ENCODE measurements at regions not wholly inside any gene's neighbourhood (a gene's known extent, or its start where the extent isn't known, plus 50 kb on each side); places are given as distances from the start of the nearest gene placed in this dataset.
"Not testable (repeated sequence)": the region's sequence is repeated elsewhere in the genome, so short reads cannot be mapped to it uniquely, and the experiment has no call there.

DNA sequence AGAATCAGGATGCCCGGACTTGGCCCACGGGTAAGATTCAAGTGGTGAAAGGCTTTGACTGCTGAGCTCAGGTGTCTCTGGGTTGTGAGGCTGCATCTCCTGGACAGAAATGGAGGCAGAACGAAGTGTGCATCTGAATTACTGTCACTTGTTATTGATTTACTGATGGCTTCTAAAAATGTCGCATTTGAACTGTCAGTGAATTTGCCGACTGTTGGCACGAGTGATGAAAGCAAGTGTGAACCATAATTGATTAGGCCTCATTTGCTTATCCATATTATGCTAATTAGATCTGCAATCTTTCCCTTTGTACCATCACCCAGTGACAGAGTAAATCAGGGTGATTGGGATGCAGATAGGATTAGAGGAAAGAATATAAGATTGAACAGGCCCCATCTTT, 252.4 kb downstream of the NUF2 start:
- DNase-seq (ENCODE audit: low spot score): no peak

DNA sequence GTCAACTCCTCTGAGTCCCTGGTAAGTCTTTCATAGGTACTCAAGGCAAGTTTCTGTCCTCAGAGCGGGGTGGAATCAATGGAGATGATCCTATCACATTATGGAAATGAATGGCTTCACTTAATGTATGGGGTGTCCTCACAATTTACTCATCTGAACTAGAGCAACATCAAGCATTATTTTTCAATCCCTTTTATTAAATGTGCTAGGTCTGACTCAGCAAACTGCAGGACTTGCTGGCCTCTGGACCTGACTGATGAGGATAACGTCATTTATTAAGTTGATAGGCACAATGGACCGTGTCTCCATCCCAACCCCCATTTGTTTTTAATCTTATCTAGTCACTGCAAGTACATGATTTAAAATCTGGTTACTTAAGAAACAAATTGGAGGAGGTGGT, 259.2 kb downstream of the NUF2 start:
- DNase-seq (ENCODE audit: low spot score): no peak

DNA sequence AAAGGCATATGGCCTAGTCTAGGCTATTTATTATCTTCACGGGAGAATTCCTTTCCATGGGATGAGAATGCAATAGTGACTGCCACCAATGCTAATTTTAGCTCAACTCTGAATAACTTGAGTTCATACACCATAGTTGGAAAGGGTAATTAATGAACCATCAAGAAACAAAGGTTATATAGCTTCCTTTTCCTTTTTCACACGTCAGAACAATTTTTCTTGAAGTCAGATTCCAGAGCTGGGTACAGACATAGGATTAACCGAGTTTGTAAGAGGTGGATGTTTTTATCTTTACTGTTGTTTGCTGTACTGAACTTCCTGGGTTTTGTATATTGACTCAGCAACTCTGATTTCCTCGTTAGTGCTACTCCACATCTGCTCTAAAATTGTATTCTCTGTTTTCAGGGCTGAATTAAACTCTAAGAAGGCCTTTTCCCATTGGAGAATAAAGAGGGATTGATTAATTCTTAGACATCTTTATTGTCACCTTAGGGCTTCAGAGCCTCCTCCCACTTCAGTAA, 262.0 kb downstream of the NUF2 start:
- DNase-seq (ENCODE audit: low spot score): peak; percentile 56

DNA sequence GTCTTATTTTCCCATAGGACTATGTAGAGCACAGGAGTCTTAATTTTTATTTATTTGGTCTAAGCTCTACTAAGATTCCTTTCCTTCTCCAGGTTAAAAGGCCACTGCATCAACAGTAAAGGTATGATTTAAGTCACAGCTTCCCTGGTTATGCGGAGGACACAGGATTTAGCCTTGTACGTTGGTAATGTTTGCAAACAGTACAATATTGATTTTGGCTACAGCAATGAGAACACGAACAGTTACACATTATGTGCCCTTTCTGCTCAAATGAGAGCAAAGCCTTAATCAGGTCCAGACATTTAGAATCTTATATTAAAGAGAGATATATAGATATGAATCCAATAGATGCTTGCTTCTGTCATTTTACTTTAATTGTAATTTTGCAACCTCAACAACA, 264.0 kb downstream of the NUF2 start:
- DNase-seq (ENCODE audit: low spot score): no peak

DNA sequence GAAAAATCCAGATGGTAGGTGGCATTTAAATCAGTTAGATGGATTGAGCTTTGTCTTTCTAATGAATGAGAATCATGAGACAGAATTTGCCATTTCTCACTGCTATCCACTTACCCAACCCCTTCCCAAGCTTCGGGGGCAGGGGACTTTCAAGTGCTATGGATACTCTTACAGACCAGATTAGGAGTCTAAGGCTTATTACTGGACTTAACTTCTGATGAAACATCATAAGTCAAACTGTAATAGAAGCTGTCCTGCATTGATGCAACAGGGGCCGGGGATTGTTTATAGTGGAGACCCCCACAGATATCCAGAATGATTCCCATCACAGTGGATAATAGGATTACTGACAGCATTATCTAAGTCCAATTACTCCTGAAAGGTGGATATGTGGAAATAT, 267.0 kb downstream of the NUF2 start:
- DNase-seq (ENCODE audit: low spot score): no peak

DNA sequence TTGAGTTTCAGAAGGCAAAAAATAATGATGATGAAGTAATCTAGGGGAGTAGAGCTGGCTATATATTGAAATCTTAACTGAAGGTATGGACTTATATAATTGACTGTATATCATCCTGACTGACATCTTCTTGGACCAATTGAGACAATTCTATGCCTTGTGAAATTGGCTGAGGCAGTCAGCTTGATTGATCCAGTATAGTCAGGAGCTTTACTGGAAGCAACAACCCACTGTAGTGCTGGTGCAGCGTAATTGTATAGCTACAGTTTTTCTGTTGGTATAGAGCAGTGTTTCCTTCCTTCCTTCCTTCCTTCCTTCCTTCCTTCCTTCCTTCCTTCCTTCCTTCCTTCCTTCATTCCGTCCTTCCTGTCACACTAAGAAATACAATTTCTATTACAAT, 268.0 kb downstream of the NUF2 start:
- no peak for DNase-seq (ENCODE audit: low spot score)

DNA sequence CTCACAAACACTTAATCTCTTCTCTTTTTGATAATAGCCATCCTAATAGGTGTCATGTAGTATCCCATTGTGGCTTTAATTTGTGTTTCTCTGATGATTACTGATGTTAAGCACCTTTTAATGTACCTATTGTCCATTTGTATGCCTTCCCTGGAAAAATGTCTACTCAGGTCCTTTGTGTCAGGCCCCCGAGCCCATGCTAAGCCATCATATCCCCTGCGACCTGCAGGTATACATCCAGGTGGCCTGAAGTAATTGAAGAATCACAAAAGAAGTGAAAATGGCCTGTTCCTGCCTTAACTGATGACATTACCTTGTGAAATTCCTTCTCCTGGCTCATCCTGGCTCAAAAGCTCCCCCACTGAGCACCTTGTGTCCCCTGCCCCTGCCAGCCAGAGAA, 269.4 kb downstream of the NUF2 start:
- not testable (repeated sequence) for DNase-seq (ENCODE audit: low spot score)

DNA sequence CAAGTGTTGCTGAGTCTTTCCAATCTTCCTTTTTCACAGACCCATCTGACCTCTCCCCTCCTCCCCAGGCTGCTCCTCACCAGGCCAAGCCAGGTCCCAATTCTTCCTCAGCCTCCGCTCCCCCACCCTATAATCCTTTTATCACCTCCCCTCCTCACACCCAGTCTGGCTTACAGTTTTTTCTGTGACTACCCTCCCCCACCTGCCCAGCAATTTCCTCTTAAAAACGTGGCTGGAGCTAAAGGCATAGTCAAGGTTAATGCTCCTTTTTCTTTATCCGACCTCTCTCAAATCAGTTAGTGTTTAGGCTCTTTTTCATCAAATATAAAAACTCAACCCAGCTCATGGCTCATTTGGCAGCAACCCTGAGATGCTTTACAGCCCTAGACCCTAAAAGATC, 270.9 kb downstream of the NUF2 start:
- not testable (repeated sequence) for DNase-seq (ENCODE audit: low spot score)

DNA sequence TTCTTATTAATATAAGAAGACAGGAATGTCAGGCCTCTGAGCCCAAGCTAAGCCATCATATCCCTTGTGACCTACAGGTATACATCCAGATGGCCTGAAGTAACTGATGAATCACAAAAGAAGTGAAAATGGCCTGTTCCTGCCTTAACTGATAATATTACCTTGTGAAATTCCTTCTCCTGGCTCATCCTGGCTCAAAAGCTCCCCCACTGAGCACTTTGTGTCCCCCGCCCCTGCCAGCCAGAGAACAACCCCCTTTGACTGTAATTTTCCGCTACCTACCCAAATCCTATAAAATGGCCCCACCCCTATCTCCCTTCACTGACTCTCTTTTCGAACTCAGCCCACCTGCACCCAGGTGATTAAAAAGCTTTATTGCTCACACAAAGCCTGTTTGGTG, 274.4 kb downstream of the NUF2 start:
- not testable (repeated sequence) for DNase-seq (ENCODE audit: low spot score)

DNA sequence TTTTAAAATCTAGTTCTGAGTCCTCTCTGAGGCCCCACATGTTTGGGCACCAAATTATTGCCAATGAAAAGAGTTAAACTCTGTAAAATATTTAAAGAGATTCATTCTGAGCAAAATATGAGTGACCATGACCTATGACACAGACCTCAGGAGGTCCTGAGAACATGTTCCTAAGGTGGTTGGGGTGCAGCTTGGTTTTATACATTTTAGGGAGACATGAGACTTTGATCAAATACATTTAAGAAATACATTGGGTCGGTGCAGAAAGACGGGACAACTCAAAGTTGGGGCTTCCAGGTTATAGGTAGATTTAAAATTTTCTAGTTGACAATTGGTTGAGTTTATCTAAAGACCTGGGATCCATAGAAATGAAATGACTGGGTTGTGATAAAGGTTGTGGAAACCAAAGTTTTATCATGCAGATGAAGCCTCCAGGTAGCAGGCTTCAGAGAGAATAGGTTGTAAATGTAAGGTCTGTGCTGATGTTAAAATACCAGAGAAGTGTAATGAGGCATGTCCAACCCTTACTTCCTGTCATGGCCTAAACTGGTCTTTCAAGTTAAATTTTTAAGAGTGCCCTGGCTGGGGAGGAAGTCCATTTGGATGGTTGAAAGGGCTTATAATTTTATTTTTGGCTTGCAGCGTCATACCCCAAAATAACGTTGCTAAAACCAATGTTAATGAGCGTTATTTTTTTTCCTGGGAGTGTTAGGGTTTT, 274.9 kb downstream of the NUF2 start:
- DNase-seq (ENCODE audit: low spot score): no peak

DNA sequence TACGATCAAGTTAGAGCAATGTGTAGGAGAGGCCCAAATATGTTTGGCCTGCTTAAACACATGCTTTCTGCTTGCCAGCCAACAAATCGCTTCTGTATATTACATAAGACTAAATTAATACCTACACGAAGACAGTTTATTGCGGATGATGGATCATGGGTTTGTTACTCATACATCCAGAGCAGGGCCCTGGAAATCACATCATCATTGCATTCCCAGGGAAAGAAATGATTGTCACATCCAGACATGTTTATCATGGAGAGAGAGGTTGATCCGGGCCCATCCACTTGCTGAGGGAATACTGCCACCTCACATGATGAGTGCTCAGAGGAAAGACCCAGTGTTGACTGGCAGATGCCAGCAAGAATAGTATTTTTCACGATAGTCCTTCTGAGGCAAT, 282.6 kb downstream of the NUF2 start:
- DNase-seq (ENCODE audit: low spot score): no peak

DNA sequence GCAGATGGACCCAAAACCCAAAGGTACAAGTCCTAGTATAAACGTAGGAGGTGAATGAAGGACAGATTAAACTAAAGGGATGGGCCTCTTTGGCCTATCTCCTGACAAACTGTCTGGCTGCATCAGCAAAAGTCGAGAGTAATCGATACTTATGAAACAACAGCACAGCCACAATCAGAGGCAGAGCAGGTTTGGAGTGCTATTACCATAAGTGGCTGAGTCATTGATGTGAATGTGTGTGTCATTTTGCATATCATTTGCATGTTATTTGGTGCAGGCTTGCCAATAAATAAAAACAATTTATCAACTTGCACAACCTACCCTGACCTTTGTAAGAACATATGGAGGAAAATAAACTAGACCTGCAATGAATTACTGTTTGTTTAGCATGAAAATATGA, 283.1 kb downstream of the NUF2 start:
- DNase-seq (ENCODE audit: low spot score): no peak

DNA sequence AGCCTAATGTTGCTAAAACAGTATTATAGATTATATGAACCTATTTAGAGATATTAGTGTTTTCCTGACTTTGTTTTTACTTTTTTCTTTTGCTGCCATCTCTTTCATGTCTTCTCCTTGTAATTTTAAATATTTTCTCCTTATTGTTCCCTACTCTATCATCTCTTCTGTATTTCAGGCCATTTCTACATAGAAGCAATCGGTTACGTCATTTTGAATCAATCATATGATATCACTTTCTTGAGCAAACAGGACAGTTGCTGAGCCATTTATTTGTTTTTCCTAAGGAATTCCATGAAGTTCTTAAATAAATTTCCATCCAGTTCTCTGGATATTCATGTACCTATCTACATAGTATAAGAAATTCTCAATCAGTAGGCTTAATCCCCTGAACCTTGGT, 287.2 kb downstream of the NUF2 start:
- DNase-seq (ENCODE audit: low spot score): no peak

DNA sequence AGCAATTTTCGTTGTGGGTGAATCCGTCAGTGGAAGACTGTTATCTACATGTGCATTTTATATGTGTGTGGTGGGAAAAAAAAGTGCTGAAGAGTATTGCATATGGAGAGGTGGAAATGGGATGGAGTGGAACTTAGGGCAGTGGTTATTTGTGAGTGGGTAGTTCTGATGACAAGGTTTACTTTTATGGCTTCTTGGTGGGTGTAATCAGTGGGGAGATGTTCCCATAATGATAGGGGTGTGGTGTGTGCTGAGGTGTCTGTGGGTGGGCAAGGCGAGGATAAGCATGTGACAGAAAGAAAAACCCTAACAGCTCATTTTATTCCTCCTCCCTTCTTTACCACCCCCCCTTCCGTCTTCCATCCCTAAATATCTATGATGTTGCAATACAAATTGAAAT, 288.1 kb downstream of the NUF2 start:
- no peak for DNase-seq (ENCODE audit: low spot score)

DNA sequence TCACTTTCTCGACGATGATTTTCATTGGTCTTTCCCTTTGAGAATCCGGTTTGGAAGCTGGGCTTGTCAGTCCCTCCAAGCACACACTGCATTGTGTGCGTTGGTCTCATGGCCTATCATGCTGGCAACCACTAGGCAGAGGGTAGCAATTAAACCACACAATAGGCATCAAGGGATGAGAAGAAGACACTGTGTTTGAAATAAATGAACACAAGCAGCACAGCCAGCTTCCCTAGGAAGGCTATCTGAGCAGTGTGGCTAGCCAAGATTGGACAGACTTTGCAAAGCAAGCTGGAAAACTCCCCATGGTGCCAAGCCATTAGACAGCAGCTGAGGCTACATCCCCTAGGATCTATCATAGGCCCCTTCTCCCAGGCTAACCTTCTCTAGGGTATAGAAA, 288.7 kb downstream of the NUF2 start:
- DNase-seq (ENCODE audit: low spot score): no peak

DNA sequence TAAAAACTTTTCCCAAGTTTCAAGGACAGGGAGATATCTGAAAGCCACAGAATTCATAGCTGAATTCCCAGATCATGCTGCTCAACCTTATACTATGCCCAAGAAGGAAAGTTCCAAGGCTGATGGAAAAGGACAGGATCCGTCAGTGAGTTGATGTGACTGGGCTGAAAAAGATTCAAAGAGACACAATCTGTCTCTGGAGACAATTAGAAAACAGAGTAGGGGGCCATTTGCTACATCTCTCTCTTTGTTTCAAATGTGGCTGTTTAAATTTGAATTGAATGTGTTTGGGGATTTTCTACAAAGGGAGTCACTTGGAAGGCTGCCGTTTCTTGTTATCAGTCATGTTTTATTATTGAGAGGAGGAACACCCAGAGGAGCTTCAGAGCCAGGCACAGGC, 292.6 kb downstream of the NUF2 start:
- no peak for DNase-seq (ENCODE audit: low spot score)

DNA sequence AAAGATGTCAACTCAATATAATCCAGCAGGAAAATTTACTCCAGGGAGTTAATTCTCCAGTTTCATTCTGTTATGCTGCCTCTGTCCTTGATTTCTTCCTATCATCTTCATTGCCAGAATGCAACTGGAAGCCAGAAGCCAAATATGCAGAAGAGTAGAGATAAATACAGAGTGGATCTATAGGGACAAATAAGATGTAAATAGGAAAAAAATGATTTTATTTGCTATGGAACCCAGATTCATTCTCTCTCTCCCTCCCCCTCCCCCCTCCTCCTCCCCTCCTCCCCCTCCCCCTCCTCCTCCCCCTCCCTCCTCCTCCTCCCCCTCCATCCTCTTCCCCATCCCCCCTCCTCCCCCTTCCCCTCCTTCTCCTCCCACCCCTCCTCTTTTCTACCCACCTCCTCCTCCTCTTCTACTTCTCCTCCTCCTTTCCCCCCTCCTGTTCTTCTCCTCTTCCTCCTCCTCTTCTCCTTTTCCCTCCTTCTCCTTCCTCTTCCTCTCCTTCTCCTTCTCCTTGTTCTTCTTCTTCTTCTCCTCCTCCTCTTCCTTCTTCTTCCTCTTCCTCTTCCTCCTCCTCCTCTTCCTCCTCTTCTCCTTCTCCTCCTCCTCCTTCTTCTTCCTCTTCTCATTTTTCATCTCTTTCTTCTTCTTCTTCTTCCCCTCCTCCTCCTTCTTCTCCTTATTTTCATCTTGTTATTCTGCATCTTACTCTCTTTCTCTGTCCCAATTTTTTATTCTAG, 306.4 kb downstream of the NUF2 start:
- no peak for DNase-seq (ENCODE audit: low spot score)

DNA sequence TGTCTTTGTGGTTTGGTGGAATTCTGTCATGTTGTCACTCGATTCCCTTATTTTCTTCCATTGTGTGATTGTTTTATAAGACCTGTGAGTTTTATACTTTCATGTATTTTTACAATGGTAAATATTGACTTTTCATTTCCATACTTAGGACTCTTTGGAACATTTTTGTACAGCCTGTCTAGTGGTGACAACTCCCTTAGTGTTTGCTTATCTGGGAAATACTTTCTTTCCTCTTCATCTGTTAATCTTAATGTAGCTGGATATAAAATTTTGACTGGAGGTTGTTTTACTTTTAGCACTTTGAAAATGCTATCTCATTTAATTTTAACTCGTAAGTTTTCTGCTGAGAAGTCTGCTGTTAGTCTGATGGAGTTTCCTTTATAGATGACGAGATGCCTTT, 310.5 kb downstream of the NUF2 start:
- no peak for DNase-seq (ENCODE audit: low spot score)

DNA sequence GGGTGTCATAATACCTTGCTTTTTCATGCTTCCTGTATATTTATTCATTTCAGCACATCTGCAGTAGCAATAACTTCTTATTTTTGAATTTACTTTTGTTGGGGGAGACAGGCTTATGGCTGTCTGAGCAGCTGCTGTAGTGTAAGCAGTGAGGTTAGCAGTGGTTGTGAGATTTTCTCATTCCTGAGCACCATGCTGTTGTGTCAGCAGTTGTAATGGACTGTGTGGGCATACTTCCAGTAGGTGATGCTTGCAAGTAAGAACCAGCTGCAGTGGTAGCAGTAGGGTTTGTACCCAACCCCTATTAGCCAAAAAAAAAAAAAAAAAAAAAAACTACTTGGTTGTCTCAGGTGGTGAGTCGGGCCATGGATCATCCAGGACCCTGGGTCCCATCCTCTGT, 311.6 kb downstream of the NUF2 start:
- no peak for DNase-seq (ENCODE audit: low spot score)

DNA sequence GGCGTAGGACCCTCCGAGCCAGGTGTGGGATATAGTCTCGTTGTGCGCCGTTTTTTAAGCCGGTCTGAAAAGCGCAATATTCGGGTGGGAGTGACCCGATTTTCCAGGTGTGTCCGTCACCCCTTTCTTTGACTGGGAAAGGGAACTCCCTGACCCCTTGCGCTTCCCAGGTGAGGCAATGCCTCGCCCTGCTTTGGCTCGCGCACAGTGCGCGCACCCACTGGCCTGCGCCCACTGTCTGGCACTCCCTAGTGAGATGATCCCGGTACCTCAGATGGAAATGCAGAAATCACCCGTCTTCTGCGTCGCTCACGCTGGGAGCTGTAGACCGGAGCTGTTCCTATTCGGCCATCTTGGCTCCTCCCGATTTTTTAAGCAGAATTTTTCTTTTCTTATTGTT, 323.9 kb downstream of the NUF2 start:
- not testable (repeated sequence) for DNase-seq (ENCODE audit: low spot score)

DNA sequence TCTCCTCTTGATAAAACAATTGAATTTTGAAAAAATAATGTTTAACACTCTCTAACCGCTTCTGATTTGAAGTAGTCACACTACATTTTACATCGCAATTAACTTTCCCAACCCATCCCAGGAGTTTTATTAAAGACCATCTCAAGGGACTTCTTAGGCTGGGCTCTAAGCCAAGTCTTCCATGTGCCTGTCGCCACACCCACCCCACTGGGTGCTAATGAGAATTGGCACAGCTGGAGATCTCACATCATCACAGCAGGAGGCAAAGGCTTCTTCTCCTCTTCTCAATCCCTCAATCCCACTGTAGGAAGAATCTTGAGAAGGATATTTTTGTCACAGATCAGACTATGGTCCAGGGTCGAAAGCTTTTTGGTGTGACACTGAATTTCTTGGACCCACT, 328.9 kb downstream of the NUF2 start:
- no peak for DNase-seq (ENCODE audit: low spot score)

DNA sequence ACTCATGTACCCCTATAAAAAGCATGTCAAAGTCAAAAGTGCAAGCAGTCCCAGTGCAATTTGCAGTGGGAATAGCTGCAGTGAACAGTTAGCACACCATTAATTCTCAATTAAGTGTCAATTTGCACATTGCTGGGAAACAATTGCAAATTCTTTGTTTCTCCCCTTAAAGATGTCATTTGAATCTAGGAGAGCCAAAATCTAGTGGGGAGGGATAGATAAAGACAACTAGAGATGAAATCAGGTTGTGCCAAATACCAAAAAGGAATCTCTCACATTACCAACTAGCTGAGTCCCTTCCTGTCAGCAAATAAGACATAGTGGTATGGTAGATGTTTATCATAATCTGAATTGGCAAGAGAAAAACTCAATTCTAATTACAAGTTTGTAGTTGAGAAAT, 330.7 kb downstream of the NUF2 start:
- no peak for DNase-seq (ENCODE audit: low spot score)

DNA sequence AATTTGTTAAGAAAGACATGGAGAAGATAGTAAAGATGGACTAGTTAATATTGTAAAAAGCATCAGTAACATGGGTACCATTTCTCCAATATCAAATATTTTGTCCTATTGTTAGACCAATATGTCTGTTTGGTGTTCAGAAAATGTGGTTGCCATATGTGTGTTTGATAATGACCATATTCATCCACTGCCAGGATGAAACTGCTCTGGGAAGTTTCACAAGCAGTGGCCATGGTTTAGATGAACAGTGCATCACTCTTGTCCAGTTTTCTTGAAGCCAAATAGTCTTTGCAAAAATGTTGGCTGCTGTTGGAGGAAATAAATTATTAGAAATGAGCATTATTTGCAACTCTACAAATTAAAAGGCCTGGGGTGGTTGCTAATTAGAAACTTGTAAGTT, 333.8 kb downstream of the NUF2 start:
- no peak for DNase-seq (ENCODE audit: low spot score)

Data from kidney capillary endothelial cell (primary cell).